MM.1S (cell line): ENCODE measurements at regions not wholly inside any gene's neighbourhood (a gene's known extent, or its start where the extent isn't known, plus 50 kb on each side); places are given as distances from the start of the nearest gene placed in this dataset.

Source experiments
- DNase-seq: peaks from one replicate; pipeline ENCODE4 v3.0.0-alpha.2; 2015
- H2AFZ ChIP-seq: fragments of 300-600 bp; sonication (generic); 2 replicates; pipeline ENCODE4 v1.6.0; 2016; ENCODE audit warnings: antibody characterized with exemption, low read length
- H3F3A ChIP-seq: fragments of 300-600 bp; sonication (generic); 2 replicates; pipeline ENCODE4 v1.6.1; 2016; ENCODE audit warnings: mild to moderate bottlenecking, antibody characterized with exemption, low read length, moderate library complexity, mixed read lengths; ENCODE audit not compliant: insufficient read depth
- H3K27ac ChIP-seq: fragments of 300-600 bp; sonication (generic); 2 replicates; pipeline ENCODE4 v1.5.1; 2016; ENCODE audit warnings: mild to moderate bottlenecking, low read length
- H3K27me3 ChIP-seq: fragments of 300-600 bp; sonication (generic); replicated peaks from 2 replicates; pipeline ENCODE4 v1.6.0; 2016; ENCODE audit warnings: low read length; ENCODE audit not compliant: insufficient read depth
- H3K36me3 ChIP-seq: fragments of 300-600 bp; sonication (generic); replicated peaks from 2 replicates; pipeline ENCODE4 v1.6.1; 2016; ENCODE audit warnings: mild to moderate bottlenecking, low read length, mixed read lengths; ENCODE audit not compliant: insufficient read depth
- H3K4me1 ChIP-seq: fragments of 300-600 bp; sonication (generic); 2 replicates; pipeline ENCODE4 v1.6.1; 2016; ENCODE audit warnings: low read length, mixed read lengths
- H3K4me2 ChIP-seq: fragments of 300-600 bp; sonication (generic); 2 replicates; pipeline ENCODE4 v1.6.0; 2016; ENCODE audit warnings: low read depth, low read length
- H3K4me3 ChIP-seq: fragments of 300-600 bp; sonication (generic); 2 replicates; pipeline ENCODE4 v1.5.1; 2016; ENCODE audit warnings: low read length, mixed read lengths
- H3K79me2 ChIP-seq: fragments of 300-600 bp; sonication (generic); 2 replicates; pipeline ENCODE4 v1.6.1; 2016; ENCODE audit warnings: mixed run types, low read length, mixed read lengths
- H3K9ac ChIP-seq: fragments of 300-600 bp; sonication (generic); 2 replicates; pipeline ENCODE4 v1.6.1; 2016; ENCODE audit warnings: low read length, mixed read lengths
- H3K9me2 ChIP-seq: fragments of 300-600 bp; sonication (generic); replicated peaks from 2 replicates; pipeline ENCODE4 v1.6.1; 2016; ENCODE audit warnings: mild to moderate bottlenecking, low read length, mixed read lengths; ENCODE audit not compliant: insufficient read depth
- H3K9me3 ChIP-seq: fragments of 300-600 bp; sonication (generic); replicated peaks from 2 replicates; pipeline ENCODE4 v1.6.1; 2016; ENCODE audit warnings: mild to moderate bottlenecking, low read length, mixed read lengths; ENCODE audit not compliant: insufficient read depth
- H4K20me1 ChIP-seq: fragments of 300-600 bp; sonication (generic); 2 replicates; pipeline ENCODE4 v1.6.1; 2016; ENCODE audit warnings: mild to moderate bottlenecking, low read length, moderate library complexity, mixed read lengths; ENCODE audit not compliant: insufficient read depth
- CTCF ChIP-seq: fragments of 300-600 bp; sonication (generic); IDR thresholded peaks from 2 replicates; pipeline ENCODE4 v1.5.1; 2016; ENCODE audit warnings: antibody characterized with exemption, low read length, mixed read lengths
- EZH2 ChIP-seq: fragments of 300-600 bp; sonication (generic); optimal IDR thresholded peaks from 2 replicates; pipeline ENCODE3; 2017; ENCODE audit warnings: low read depth, mild to moderate bottlenecking, antibody characterized with exemption, low read length, mixed read lengths
- EZH2phosphoT487 ChIP-seq: fragments of 300-600 bp; sonication (generic); IDR thresholded peaks from 2 replicates; pipeline ENCODE4 v1.6.1; 2018; ENCODE audit warnings: antibody characterized with exemption, low read length

GRCh38 chr4:59044286-59044900 is 1934.2 kb upstream of the IGFBP7 start:
- Histone ChIP-seq H3K36me3 (no peaks in the 10 kb centered on the region), H3K79me2 (no peaks in the 10 kb centered on the region), H4K20me1 (no peaks in the 10 kb centered on the region), H3K4me2 (no peak overlapping the region), H3K27me3 (no peaks in the 10 kb centered on the region), H3F3A (no peaks in the 10 kb centered on the region), H3K9me3 (no peaks in the 10 kb centered on the region), H3K4me1 (no peaks in the 10 kb centered on the region), H3K9ac (no peak overlapping the region), H2AFZ (no peak overlapping the region), H3K27ac (no peak overlapping the region), H3K9me2 (no peaks in the 10 kb centered on the region), H3K4me3 (no peak overlapping the region)
- TF ChIP-seq EZH2phosphoT487: no peak
- TF ChIP-seq CTCF: no peak
- TF ChIP-seq EZH2: no peak
- DNase-seq: no peak

DNA sequence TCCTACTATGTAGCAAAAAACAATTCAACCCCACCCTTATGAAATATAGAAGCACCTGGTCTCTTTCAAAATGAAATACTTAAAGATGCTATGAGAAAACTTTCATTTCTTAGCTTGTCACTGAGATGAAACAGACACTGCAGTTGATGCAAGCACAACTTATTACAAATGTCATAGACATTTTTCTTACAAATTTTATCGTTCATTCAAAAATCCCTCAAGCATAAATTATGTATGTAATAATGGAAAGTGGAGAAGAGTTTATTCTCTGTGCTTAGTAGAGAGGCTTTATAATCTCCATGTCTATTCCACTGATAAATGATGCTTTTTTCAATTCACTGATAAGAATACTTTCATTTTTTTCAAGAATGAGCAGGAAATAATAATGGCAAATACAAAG is 1943.9 kb upstream of the IGFBP7 start:
- Histone ChIP-seq H3K79me2 (no peaks in the 10 kb centered on the region), H3K9ac (no peak overlapping the region), H3K4me2 (no peak overlapping the region), H2AFZ (no peak overlapping the region), H3F3A (no peaks in the 10 kb centered on the region), H3K9me2 (no peaks in the 10 kb centered on the region), H3K27me3 (no peaks in the 10 kb centered on the region), H3K4me1 (no peaks in the 10 kb centered on the region), H4K20me1 (no peaks in the 10 kb centered on the region), H3K9me3 (no peaks in the 10 kb centered on the region), H3K4me3 (no peak overlapping the region), H3K27ac (no peak overlapping the region), H3K36me3 (no peaks in the 10 kb centered on the region)
- DNase-seq: no peak
- no peak for TF ChIP-seq EZH2phosphoT487
- TF ChIP-seq EZH2: no peak
- TF ChIP-seq CTCF: no peak

DNA sequence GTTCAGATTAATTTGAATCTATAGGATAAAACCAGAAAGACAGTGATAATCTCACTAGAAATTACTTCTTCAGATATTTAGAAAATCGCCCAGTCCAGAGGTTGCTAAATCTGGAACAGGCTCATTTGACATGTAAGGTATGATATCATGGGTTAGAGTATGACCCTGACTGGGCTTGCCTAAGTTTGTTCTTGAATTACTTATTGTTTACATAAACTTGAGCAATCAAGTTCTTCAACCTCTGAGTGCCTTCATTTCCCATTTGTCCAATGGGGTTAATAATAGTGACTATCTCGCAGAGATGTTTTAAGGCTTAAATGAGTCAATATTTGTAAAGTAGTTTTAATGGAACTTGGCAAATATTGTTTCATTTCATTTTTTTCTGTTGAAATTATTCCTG is 1947.6 kb upstream of the IGFBP7 start:
- H3K4me2 ChIP-seq: no peak overlapping the region
- H3K79me2 ChIP-seq: no peaks in the 10 kb centered on the region
- no peak overlapping the region for H3K27ac ChIP-seq
- no peaks in the 10 kb centered on the region for H3K36me3 ChIP-seq
- no peak overlapping the region for H3K4me3 ChIP-seq
- no peak for DNase-seq
- no peak overlapping the region for H3K9ac ChIP-seq
- H3F3A ChIP-seq: no peaks in the 10 kb centered on the region
- H3K9me3 ChIP-seq: no peaks in the 10 kb centered on the region
- no peak overlapping the region for H2AFZ ChIP-seq
- no peak for TF ChIP-seq EZH2phosphoT487
- no peak for TF ChIP-seq CTCF
- TF ChIP-seq EZH2: no peak
- no peaks in the 10 kb centered on the region for H3K9me2 ChIP-seq
- H3K4me1 ChIP-seq: no peaks in the 10 kb centered on the region
- no peaks in the 10 kb centered on the region for H3K27me3 ChIP-seq
- H4K20me1 ChIP-seq: no peaks in the 10 kb centered on the region
